GM12892 (cell line): ENCODE measurements at regions not wholly inside any gene's neighbourhood (a gene's known extent, or its start where the extent isn't known, plus 50 kb on each side); places are given as distances from the start of the nearest gene placed in this dataset.

Experiments used
- POLR2A ChIP-seq: IDR thresholded peaks from 2 replicates; pipeline ENCODE4 v1.6.1; 2011; ENCODE audit warnings: low read depth, low read length, control low read depth
- TAF1 ChIP-seq: IDR thresholded peaks from 2 replicates; pipeline ENCODE4 v1.6.1; 2011; ENCODE audit warnings: low read depth, mild to moderate bottlenecking, control low read depth, low read length, borderline replicate concordance

- TF ChIP-seq POLR2A (no peak), TAF1 (no peak)
Observed at GRCh38 chr4:132542228-132542627, 606.9 kb upstream of the PCDH10 start.
